HEK293 (cell line): ENCODE measurements at regions not wholly inside any gene's neighbourhood (a gene's known extent, or its start where the extent isn't known, plus 50 kb on each side); places are given as distances from the start of the nearest gene placed in this dataset.

Source experiments
- CTCF ChIA-PET: fragments of 350-600 bp; formaldehyde crosslinking; extraction: SDS; loops from one replicate; lab custom pipeline; 2021; ENCODE audit warnings: antibody characterized with exemption; lab: Yijun Ruan, JAX
- POLR2A ChIA-PET: fragments of 300-600 bp; formaldehyde crosslinking; extraction: SDS; loops from one replicate; lab custom pipeline; 2020; ENCODE audit warnings: antibody characterized with exemption, inconsistent platforms; lab: Yijun Ruan, JAX
- H3K27ac ChIP-seq: fragments of 200-500 bp; sonication (Bioruptor generic); 2 replicates; pipeline ENCODE4 v1.5.1; 2014; ENCODE audit warnings: low read depth, low read length, control low read depth, inconsistent platforms; ENCODE audit errors: extremely low read depth
- H3K36me3 ChIP-seq, 2 experiments: fragments of 200-500 bp in 1 of 2; sonication (Bioruptor generic) in 1 of 2; 1 replicate in 1 of 2; 2 replicates in 1 of 2; pipeline ENCODE4 v1.5.1; 2014 to 2017; ENCODE audit warnings: inconsistent platforms in 2 of 2, low read length in 2 of 2; ENCODE audit not compliant: control insufficient read depth in 2 of 2, insufficient read depth in 1 of 2
- H3K4me1 ChIP-seq: fragments of 200-500 bp; sonication (Bioruptor generic); 2 replicates; pipeline ENCODE4 v1.5.1; 2014; ENCODE audit warnings: mild to moderate bottlenecking, low read length, inconsistent platforms; ENCODE audit not compliant: control insufficient read depth, insufficient read depth
- H3K4me3 ChIP-seq: 2 replicates; pipeline ENCODE4 v1.5.1; 2011; ENCODE audit warnings: low read depth, mild to moderate bottlenecking, control low read depth, low read length, moderate library complexity
- H3K9me3 ChIP-seq: fragments of 200-500 bp; sonication (Bioruptor generic); 2 replicates; pipeline ENCODE4 v1.5.1; 2014; ENCODE audit warnings: low read depth, low read length, inconsistent platforms; ENCODE audit not compliant: control insufficient read depth, insufficient read depth
- CTCF ChIP-seq: fragments of 450-650 bp; formaldehyde crosslinking; IDR thresholded peaks from 2 replicates; pipeline ENCODE4 v1.5.1; 2016; ENCODE audit warnings: missing biosample characterization, missing genetic modification characterization
- KLF10 ChIP-seq: fragments of 450-650 bp; IDR thresholded peaks from 2 replicates; pipeline ENCODE4 v1.5.1; 2018; ENCODE audit warnings: missing biosample characterization, mild to moderate bottlenecking, missing genetic modification characterization
- SETDB1 ChIP-seq: IDR thresholded peaks from one replicate; pipeline ENCODE4 v1.6.1; 2017; ENCODE audit warnings: mild to moderate bottlenecking, low read length, moderate library complexity, mixed read lengths; ENCODE audit not compliant: insufficient read length
- SP2 ChIP-seq: fragments of 450-650 bp; formaldehyde crosslinking; IDR thresholded peaks from 2 replicates; pipeline ENCODE4 v1.5.1; 2016; ENCODE audit warnings: missing biosample characterization, missing genetic modification characterization
- TCF7L2 ChIP-seq: IDR thresholded peaks from 2 replicates; pipeline ENCODE4 v1.6.1; 2011; ENCODE audit warnings: low read depth, mild to moderate bottlenecking, inconsistent platforms, low read length, moderate library complexity, borderline replicate concordance
- ZBTB44 ChIP-seq: fragments of 450-650 bp; IDR thresholded peaks from 2 replicates; pipeline ENCODE4 v1.5.1; 2018; ENCODE audit warnings: missing biosample characterization, mild to moderate bottlenecking, missing genetic modification characterization
- ZIC2 ChIP-seq: fragments of 450-650 bp; formaldehyde crosslinking; IDR thresholded peaks from 2 replicates; pipeline ENCODE4 v1.5.1; 2016; ENCODE audit warnings: missing biosample characterization, missing genetic modification characterization
- ZNF114 ChIP-seq: fragments of 450-650 bp; formaldehyde crosslinking; IDR thresholded peaks from 2 replicates; pipeline ENCODE4 v1.5.0; 2017; ENCODE audit warnings: missing biosample characterization, missing genetic modification characterization
- ZNF146 ChIP-seq: fragments of 450-650 bp; formaldehyde crosslinking; IDR thresholded peaks from 2 replicates; pipeline ENCODE4 v1.5.1; 2016; ENCODE audit warnings: missing biosample characterization, missing genetic modification characterization
- ZNF16 ChIP-seq: fragments of 450-650 bp; formaldehyde crosslinking; IDR thresholded peaks from 2 replicates; pipeline ENCODE4 v1.5.1; 2016; ENCODE audit warnings: low read depth, missing biosample characterization, missing genetic modification characterization
- ZNF266 ChIP-seq: fragments of 450-650 bp; formaldehyde crosslinking; IDR thresholded peaks from 2 replicates; pipeline ENCODE4 v1.5.1; 2016; ENCODE audit warnings: missing biosample characterization, missing genetic modification characterization, low read depth
- ZNF555 ChIP-seq: fragments of 450-650 bp; formaldehyde crosslinking; conservative IDR thresholded peaks from 2 replicates; pipeline ENCODE4 v1.5.1; 2017; ENCODE audit warnings: missing biosample characterization, mild to moderate bottlenecking, missing genetic modification characterization, inconsistent platforms
- ZNF571 ChIP-seq: fragments of 450-650 bp; formaldehyde crosslinking; IDR thresholded peaks from 2 replicates; pipeline ENCODE4 v1.5.0; 2017; ENCODE audit warnings: missing biosample characterization, missing genetic modification characterization
- ZNF768 ChIP-seq: fragments of 450-650 bp; formaldehyde crosslinking; IDR thresholded peaks from 2 replicates; pipeline ENCODE4 v1.5.1; 2018; ENCODE audit warnings: missing biosample characterization, mild to moderate bottlenecking, missing genetic modification characterization
- ZNF785 ChIP-seq: fragments of 450-650 bp; formaldehyde crosslinking; IDR thresholded peaks from 2 replicates; pipeline ENCODE4 v1.5.1; 2016; ENCODE audit warnings: missing biosample characterization, missing genetic modification characterization
- ZNF843 ChIP-seq: fragments of 450-650 bp; formaldehyde crosslinking; IDR thresholded peaks from 2 replicates; pipeline ENCODE4 v1.5.1; 2016; ENCODE audit warnings: missing biosample characterization, missing genetic modification characterization
- TF ChIP-seq, protein P1 (sequence below): fragments of 450-650 bp; formaldehyde crosslinking; IDR thresholded peaks from 2 replicates; pipeline ENCODE4 v1.5.1; 2016; ENCODE audit warnings: missing biosample characterization, missing genetic modification characterization
- TF ChIP-seq, protein P2 (sequence below): fragments of 450-650 bp; formaldehyde crosslinking; IDR thresholded peaks from 2 replicates; pipeline ENCODE4 v1.5.1; 2016; ENCODE audit warnings: missing biosample characterization, missing genetic modification characterization
- TF ChIP-seq, protein P3 (sequence below): fragments of 450-650 bp; formaldehyde crosslinking; IDR thresholded peaks from 2 replicates; pipeline ENCODE4 v1.5.1; 2016; ENCODE audit warnings: missing biosample characterization, missing genetic modification characterization

GRCh38 chr14:44863271-44863670 lies 98.5 kb downstream of the KLHL28 start:
- TF ChIP-seq SETDB1 (no peak), KLF10 (no peak), ZNF785 (tag by site-specific recombination) (no peak), ZIC2 (tag by site-specific recombination) (no peak)
- Histone ChIP-seq H3K36me3 (no peaks in the 10 kb centered on the region), H3K4me3 (no peak overlapping the region), H3K27ac (no peak overlapping the region), H3K9me3 (no peaks in the 10 kb centered on the region), H3K4me1 (no peaks in the 10 kb centered on the region)
- CTCF ChIA-PET = no interaction called here
- POLR2A ChIA-PET = no interaction called here

GRCh38 chr14:44854114-44854513 lies 107.6 kb downstream of the KLHL28 start:
- H3K36me3 ChIP-seq = no peaks in the 10 kb centered on the region
- H3K4me3 ChIP-seq = no peak overlapping the region
- no peaks in the 10 kb centered on the region for H3K4me1 ChIP-seq
- no peaks in the 10 kb centered on the region for H3K9me3 ChIP-seq
- no peak overlapping the region for H3K27ac ChIP-seq
- ChIA-PET CTCF (no interaction called here), POLR2A (no interaction called here)
- TF ChIP-seq ZBTB44 (tag by site-specific recombination) = no peak

GRCh38 chr14:44847526-44848309 lies 114.0 kb downstream of the KLHL28 start:
- TF ChIP-seq ZNF114 (tag by site-specific recombination) (no peak), ZNF571 (no peak), CTCF (tag by site-specific recombination) (no peak), ZNF843 (tag by site-specific recombination) (no peak), ZNF768 (tag by site-specific recombination) (no peak), ZNF555 (no peak), ZNF146 (tag by site-specific recombination) (no peak), TCF7L2 (no peak), SP2 (tag by site-specific recombination) (no peak), ZNF16 (tag by site-specific recombination) (no peak), ZNF266 (tag by site-specific recombination) (no peak)
- TF ChIP-seq, protein P1, sequence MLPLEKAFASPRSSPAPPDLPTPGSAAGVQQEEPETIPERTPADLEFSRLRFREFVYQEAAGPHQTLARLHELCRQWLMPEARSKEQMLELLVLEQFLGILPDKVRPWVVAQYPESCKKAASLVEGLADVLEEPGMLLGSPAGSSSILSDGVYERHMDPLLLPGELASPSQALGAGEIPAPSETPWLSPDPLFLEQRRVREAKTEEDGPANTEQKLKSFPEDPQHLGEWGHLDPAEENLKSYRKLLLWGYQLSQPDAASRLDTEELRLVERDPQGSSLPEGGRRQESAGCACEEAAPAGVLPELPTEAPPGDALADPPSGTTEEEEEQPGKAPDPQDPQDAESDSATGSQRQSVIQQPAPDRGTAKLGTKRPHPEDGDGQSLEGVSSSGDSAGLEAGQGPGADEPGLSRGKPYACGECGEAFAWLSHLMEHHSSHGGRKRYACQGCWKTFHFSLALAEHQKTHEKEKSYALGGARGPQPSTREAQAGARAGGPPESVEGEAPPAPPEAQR = no peak
- TF ChIP-seq, protein P2, sequence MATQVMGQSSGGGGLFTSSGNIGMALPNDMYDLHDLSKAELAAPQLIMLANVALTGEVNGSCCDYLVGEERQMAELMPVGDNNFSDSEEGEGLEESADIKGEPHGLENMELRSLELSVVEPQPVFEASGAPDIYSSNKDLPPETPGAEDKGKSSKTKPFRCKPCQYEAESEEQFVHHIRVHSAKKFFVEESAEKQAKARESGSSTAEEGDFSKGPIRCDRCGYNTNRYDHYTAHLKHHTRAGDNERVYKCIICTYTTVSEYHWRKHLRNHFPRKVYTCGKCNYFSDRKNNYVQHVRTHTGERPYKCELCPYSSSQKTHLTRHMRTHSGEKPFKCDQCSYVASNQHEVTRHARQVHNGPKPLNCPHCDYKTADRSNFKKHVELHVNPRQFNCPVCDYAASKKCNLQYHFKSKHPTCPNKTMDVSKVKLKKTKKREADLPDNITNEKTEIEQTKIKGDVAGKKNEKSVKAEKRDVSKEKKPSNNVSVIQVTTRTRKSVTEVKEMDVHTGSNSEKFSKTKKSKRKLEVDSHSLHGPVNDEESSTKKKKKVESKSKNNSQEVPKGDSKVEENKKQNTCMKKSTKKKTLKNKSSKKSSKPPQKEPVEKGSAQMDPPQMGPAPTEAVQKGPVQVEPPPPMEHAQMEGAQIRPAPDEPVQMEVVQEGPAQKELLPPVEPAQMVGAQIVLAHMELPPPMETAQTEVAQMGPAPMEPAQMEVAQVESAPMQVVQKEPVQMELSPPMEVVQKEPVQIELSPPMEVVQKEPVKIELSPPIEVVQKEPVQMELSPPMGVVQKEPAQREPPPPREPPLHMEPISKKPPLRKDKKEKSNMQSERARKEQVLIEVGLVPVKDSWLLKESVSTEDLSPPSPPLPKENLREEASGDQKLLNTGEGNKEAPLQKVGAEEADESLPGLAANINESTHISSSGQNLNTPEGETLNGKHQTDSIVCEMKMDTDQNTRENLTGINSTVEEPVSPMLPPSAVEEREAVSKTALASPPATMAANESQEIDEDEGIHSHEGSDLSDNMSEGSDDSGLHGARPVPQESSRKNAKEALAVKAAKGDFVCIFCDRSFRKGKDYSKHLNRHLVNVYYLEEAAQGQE (tag by site-specific recombination) = no peak
- TF ChIP-seq, protein P3, sequence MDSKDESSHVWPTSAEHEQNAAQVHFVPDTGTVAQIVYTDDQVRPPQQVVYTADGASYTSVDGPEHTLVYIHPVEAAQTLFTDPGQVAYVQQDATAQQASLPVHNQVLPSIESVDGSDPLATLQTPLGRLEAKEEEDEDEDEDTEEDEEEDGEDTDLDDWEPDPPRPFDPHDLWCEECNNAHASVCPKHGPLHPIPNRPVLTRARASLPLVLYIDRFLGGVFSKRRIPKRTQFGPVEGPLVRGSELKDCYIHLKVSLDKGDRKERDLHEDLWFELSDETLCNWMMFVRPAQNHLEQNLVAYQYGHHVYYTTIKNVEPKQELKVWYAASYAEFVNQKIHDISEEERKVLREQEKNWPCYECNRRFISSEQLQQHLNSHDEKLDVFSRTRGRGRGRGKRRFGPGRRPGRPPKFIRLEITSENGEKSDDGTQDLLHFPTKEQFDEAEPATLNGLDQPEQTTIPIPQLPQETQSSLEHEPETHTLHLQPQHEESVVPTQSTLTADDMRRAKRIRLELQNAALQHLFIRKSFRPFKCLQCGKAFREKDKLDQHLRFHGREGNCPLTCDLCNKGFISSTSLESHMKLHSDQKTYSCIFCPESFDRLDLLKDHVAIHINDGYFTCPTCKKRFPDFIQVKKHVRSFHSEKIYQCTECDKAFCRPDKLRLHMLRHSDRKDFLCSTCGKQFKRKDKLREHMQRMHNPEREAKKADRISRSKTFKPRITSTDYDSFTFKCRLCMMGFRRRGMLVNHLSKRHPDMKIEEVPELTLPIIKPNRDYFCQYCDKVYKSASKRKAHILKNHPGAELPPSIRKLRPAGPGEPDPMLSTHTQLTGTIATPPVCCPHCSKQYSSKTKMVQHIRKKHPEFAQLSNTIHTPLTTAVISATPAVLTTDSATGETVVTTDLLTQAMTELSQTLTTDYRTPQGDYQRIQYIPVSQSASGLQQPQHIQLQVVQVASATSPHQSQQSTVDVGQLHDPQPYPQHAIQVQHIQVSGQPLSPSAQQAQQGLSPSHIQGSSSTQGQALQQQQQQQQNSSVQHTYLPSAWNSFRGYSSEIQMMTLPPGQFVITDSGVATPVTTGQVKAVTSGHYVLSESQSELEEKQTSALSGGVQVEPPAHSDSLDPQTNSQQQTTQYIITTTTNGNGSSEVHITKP (tag by site-specific recombination) = no peak
- CTCF ChIA-PET = interaction anchor here (0.6 to 2.0 kb wide), 3 partner anchors 12 to 305 kb away, joined by 4 to 9 read pairs (median 7); no protein-coding TSS in a partner anchor

More at GRCh38 chr14:44847526-44848309, 114.0 kb downstream of the KLHL28 start:
- Histone ChIP-seq H3K9me3 (no peaks in the 10 kb centered on the region), H3K36me3 (no peaks in the 10 kb centered on the region), H3K4me3 (no peak overlapping the region), H3K27ac (no peak overlapping the region), H3K4me1 (no peaks in the 10 kb centered on the region)
- POLR2A ChIA-PET = no interaction called here
